ENCODE measurements at regions not wholly inside any gene's neighbourhood (a gene's known extent, or its start where the extent isn't known, plus 50 kb on each side); places are given as distances from the start of the nearest gene placed in this dataset.

GRCh38 chr9:71306134-71306533, 184.7 kb upstream of the TRPM3 start:
- TF ChIP-seq, protein P1, sequence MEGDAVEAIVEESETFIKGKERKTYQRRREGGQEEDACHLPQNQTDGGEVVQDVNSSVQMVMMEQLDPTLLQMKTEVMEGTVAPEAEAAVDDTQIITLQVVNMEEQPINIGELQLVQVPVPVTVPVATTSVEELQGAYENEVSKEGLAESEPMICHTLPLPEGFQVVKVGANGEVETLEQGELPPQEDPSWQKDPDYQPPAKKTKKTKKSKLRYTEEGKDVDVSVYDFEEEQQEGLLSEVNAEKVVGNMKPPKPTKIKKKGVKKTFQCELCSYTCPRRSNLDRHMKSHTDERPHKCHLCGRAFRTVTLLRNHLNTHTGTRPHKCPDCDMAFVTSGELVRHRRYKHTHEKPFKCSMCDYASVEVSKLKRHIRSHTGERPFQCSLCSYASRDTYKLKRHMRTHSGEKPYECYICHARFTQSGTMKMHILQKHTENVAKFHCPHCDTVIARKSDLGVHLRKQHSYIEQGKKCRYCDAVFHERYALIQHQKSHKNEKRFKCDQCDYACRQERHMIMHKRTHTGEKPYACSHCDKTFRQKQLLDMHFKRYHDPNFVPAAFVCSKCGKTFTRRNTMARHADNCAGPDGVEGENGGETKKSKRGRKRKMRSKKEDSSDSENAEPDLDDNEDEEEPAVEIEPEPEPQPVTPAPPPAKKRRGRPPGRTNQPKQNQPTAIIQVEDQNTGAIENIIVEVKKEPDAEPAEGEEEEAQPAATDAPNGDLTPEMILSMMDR (conservative IDR thresholded peaks at IDR 0.05; ENCODE audit: low read depth, low read length) = no peak
- no peak for TF ChIP-seq EZH2 (IDR thresholded peaks at IDR 0.05; ENCODE audit: low read length, unreplicated experiment)
- TF ChIP-seq EZH2phosphoT487 (IDR thresholded peaks at IDR 0.05; ENCODE audit: borderline replicate concordance, low read length) = no peak

Measured in PC-3 (cell line).